ENCODE measurements at regions not wholly inside any gene's neighbourhood (a gene's known extent, or its start where the extent isn't known, plus 50 kb on each side); places are given as distances from the start of the nearest gene placed in this dataset.

GRCh38 chr5:41670854-41671479, 160.6 kb upstream of the PLCXD3 start:
- intact Hi-C loops (cut with DNase I) = no loop called here
- DNase-seq (ENCODE audit: low spot score) = no peak

DNA sequence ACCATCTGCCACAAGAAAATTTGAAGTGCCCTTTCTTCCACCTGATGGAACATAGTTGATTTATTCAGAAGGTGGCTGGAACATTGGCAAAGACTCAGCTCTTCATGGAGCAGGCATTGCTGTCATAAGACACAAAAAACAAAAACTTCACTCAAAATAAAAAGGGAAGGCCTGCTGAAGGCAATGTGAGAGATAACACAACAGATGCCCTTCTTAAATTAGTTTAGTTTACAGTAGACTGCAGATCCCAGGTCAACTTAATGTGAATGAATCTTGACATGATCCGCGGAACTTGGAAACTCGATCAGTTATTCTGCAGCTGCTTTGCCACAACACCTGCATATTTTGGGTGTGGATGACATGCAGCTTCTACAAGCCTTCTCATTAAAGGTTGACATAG, 159.8 kb upstream of the PLCXD3 start:
- DNase-seq (ENCODE audit: low spot score) = no peak
- intact Hi-C loops (cut with DNase I) = no loop called here

- no peak for DNase-seq (ENCODE audit: low spot score)
- intact Hi-C loops (cut with DNase I) = no loop called here
Observed at GRCh38 chr5:41661254-41661653, 150.9 kb upstream of the PLCXD3 start.

DNA sequence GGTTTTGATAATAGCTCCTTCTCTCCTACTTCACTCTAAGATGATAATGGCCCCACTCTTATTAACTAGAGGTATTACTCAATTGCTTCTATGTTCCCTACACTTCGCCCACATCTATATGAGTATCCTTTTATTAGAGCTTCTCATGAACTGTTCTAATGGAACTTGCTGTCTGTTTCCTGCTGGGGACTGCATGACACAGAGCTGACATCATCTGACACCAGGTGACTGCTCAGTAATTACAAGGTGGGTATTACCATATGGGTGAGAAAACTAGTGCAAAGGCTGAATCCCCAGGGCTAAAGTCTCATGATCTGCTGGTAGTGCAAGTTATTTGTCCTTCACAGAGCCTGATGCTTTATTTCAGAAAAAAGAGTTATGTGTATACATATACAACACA, 146.2 kb upstream of the PLCXD3 start:
- no peak for DNase-seq (ENCODE audit: low spot score)
- intact Hi-C loops (cut with DNase I) = no loop called here

GRCh38 chr5:41650131-41650530, 139.7 kb upstream of the PLCXD3 start:
- intact Hi-C loops (cut with DNase I) = no loop called here
- DNase-seq (ENCODE audit: low spot score) = no peak

DNA sequence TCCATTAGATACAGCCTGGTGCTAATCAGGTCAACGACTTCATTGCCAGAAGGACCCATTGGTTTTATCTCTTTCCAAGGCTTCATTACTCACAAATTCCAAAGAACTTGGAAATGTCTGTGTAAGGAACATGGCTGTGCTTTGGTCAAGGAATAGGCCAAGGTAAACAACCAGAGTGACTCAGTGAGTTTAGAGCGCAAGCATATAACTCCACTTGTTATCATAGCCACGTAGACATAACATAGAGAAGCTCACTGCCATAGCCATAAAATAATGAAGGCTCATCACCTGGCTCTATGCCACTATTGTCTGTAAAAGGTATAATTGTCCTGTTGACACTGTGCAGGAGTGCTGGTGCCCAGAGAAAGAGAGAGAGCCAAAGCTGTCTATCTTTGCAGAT, 139.3 kb upstream of the PLCXD3 start:
- intact Hi-C loops (cut with DNase I) = loop anchor here in 1 of 2 donors (10.0 kb wide), 1 partner anchor 375 kb away; no protein-coding TSS in a partner anchor
- DNase-seq (ENCODE audit: low spot score) = no peak

GRCh38 chr5:41648996-41649395, 138.6 kb upstream of the PLCXD3 start:
- no peak for DNase-seq (ENCODE audit: low spot score)
- intact Hi-C loops (cut with DNase I) = loop anchor here in 1 of 2 donors (10.0 kb wide), 1 partner anchor 374 kb away; no protein-coding TSS in a partner anchor

DNA sequence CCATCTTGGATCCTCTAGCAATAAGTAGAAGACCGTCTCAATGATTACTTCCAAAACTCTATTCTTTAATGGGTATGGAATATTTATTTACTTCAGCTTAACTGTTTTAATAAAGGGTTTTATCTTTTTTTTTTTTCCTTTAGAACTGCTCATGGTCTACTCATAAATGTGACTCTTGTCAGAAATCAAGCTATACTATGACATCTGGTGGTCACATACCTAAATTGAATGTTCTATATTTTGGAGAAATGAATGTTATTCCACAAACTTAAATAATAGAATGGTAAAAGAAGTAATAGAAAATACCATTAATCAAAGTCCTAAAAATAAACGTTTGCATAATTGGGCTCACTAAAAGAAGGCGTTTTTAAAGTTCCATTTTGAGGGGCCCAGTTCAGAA, 131.2 kb upstream of the PLCXD3 start:
- no peak for DNase-seq (ENCODE audit: low spot score)
- intact Hi-C loops (cut with DNase I) = loop anchor here in 1 of 2 donors (10.0 kb wide), 1 partner anchor 367 kb away; no protein-coding TSS in a partner anchor

DNA sequence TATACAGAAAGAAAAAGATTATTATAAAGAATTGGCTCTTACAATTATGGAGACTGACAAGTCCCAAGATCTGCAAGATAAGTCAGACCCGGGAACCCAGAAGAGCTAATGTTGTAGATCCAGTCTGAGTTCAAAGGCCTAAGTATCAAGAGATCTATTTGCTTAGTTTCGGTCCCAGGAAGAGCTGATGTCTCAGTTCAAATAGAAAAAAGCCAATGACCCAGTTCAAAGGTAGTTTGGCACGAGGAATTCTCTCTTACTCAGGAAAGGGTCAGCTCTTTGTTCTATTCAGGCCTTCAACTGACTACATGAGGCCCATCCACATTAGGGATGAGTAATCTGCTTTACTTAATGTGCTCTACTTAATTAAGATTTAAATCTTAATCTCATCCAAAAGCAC, 128.3 kb upstream of the PLCXD3 start:
- no peak for DNase-seq (ENCODE audit: low spot score)
- intact Hi-C loops (cut with DNase I) = no loop called here

DNA sequence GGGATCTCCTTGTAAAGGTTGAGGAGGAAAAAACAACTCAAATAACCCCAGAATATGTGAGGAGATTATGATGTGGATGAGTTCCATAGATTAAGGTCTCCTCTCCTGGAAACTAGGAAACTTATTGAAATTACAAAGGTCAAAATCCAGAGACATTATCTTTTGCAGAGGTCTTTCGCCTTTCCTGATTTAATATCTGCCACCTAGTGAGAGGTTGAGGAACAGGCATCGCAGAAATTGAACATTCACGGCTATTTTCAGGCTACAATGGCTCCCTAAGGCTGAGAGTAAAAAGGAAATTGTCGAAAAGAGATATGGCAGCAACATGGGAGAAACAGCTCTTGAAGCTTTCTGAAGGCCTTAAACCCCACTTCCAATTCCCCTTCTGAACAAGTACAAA, 127.5 kb upstream of the PLCXD3 start:
- intact Hi-C loops (cut with DNase I) = no loop called here
- DNase-seq (ENCODE audit: low spot score) = no peak

DNA sequence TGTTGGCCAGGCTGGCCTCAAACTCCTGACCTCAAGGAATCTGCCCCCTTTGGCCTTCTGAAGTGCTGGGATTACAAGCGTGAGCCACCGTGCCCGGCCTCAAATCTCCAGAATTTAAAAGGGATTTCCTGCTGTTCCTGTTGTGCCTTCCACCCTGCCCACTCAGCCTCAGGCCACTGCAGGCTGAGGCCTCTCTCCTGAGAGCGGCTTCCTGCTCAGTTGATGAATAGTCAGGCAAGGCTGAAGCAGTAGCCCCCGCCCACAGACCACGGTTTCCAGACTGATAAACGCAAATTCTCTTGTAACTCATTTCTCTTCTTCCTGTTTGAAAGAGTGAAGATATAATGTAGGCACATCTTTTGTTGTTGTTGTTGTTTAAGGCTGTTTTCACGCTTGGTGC, 127.0 kb upstream of the PLCXD3 start:
- DNase-seq (ENCODE audit: low spot score) = no peak
- intact Hi-C loops (cut with DNase I) = no loop called here

- DNase-seq (ENCODE audit: low spot score) = no peak
- intact Hi-C loops (cut with DNase I) = no loop called here
Observed at GRCh38 chr5:41636605-41637004, 126.2 kb upstream of the PLCXD3 start.

- intact Hi-C loops (cut with DNase I) = no loop called here
Observed at GRCh38 chr5:41629897-41630296, 119.5 kb upstream of the PLCXD3 start.

GRCh38 chr5:41625571-41625970, 115.2 kb upstream of the PLCXD3 start:
- intact Hi-C loops (cut with DNase I) = no loop called here
- no peak for DNase-seq (ENCODE audit: low spot score)

More at GRCh38 chr5:41629897-41630296, 119.5 kb upstream of the PLCXD3 start:
- no peak for DNase-seq (ENCODE audit: low spot score)

GRCh38 chr5:41621420-41621819, 111.0 kb upstream of the PLCXD3 start:
- intact Hi-C loops (cut with DNase I) = no loop called here
- DNase-seq (ENCODE audit: low spot score) = no peak

DNA sequence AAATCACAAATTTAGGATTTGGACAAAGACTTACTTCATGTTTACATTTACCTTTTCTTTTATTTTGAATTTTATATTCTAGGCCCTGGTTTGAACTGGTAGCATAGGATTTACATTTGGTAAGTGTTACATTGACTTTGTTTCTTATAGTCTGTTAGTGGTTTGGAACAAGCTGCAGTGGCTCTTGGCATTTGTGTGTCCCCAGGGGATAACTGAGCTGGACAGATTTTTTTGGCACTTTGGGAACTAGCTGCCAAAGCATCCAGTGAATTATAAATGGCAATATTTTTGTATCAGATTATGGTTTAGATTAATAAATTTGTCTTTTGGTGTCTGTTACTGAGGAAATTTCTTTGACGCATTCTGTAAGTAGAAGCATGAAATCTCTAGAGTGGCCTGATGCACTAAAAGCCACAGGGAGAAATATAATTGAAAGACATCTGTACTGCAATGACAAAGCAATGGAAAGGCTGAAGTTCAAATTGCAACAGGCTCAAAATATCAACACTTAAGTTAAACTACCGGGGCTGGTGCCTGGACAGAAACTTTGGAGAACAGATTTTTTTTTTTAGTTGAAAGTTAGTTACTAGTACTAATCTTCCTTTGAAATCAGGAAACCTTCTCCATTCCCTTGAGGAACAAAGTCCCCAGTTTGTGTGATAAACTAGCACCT, 107.6 kb upstream of the PLCXD3 start:
- intact Hi-C loops (cut with DNase I) = no loop called here
- no peak for DNase-seq (ENCODE audit: low spot score)

DNA sequence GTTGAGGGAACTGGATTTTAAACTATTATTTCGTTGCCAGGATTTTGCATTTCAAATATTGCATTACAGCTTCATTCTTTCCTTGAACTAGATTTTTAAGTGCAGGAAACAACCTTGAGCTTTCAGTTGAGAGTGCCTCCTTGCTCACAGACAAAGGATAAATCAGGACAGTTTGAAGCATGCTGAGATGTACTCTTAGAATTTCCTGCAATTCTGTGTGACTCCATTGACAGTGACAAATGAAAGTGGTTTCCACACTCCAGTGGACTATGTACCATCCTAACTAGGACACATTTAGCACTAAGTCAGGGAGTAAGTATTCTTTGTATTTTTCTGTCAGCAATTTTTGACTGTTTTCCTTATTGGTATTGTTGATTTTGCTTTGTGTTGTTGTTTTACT, 100.0 kb upstream of the PLCXD3 start:
- DNase-seq (ENCODE audit: low spot score) = no peak
- intact Hi-C loops (cut with DNase I) = no loop called here

GRCh38 chr5:41600731-41601130, 90.3 kb upstream of the PLCXD3 start:
- DNase-seq (ENCODE audit: low spot score) = no peak
- intact Hi-C loops (cut with DNase I) = no loop called here

- intact Hi-C loops (cut with DNase I) = loop anchor here in 1 of 2 donors (10.0 kb wide), 1 partner anchor 497 kb away; no protein-coding TSS in a partner anchor
- no peak for DNase-seq (ENCODE audit: low spot score)
Observed at GRCh38 chr5:41598011-41598410, 87.6 kb upstream of the PLCXD3 start.

DNA sequence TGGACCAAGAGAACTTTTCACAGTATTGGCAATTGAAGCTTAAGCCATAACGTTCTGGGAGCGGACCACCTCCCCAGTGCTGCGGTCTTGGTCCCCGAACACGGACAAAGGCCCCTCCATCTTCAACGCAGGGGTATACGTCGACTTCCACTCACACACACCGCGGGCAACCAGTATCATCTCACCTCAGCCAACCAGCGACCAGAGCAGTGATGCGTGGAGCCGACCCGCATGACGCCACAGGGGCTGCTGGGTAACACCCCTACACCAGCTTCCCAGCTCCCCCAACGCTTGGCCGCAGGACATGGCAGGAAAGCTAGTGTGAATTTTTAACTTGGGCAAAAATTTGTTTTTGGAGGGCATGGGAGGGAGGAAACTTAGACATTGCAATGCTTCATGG, 77.3 kb upstream of the PLCXD3 start:
- intact Hi-C loops (cut with DNase I) = no loop called here
- no peak for DNase-seq (ENCODE audit: low spot score)

GRCh38 chr5:41575110-41575779, 64.8 kb upstream of the PLCXD3 start:
- intact Hi-C loops (cut with DNase I) = no loop called here
- DNase-seq (ENCODE audit: low spot score) = no peak

All from posterior vena cava (tissue), 2 donors.